HEK293 (cell line): ENCODE measurements at regions not wholly inside any gene's neighbourhood (a gene's known extent, or its start where the extent isn't known, plus 50 kb on each side); places are given as distances from the start of the nearest gene placed in this dataset.

ENCODE experiments used
- CTCF ChIA-PET: fragments of 350-600 bp; formaldehyde crosslinking; extraction: SDS; loops from one replicate; lab custom pipeline; 2021; ENCODE audit warnings: antibody characterized with exemption; lab: Yijun Ruan, JAX
- POLR2A ChIA-PET: fragments of 300-600 bp; formaldehyde crosslinking; extraction: SDS; loops from one replicate; lab custom pipeline; 2020; ENCODE audit warnings: antibody characterized with exemption, inconsistent platforms; lab: Yijun Ruan, JAX
- H3K27ac ChIP-seq: fragments of 200-500 bp; sonication (Bioruptor generic); 2 replicates; pipeline ENCODE4 v1.5.1; 2014; ENCODE audit warnings: low read depth, low read length, control low read depth, inconsistent platforms; ENCODE audit errors: extremely low read depth
- H3K36me3 ChIP-seq, 2 experiments: fragments of 200-500 bp in 1 of 2; sonication (Bioruptor generic) in 1 of 2; 1 replicate in 1 of 2; 2 replicates in 1 of 2; pipeline ENCODE4 v1.5.1; 2014 to 2017; ENCODE audit warnings: inconsistent platforms in 2 of 2, low read length in 2 of 2; ENCODE audit not compliant: control insufficient read depth in 2 of 2, insufficient read depth in 1 of 2
- H3K4me1 ChIP-seq: fragments of 200-500 bp; sonication (Bioruptor generic); 2 replicates; pipeline ENCODE4 v1.5.1; 2014; ENCODE audit warnings: mild to moderate bottlenecking, low read length, inconsistent platforms; ENCODE audit not compliant: control insufficient read depth, insufficient read depth
- H3K4me3 ChIP-seq: 2 replicates; pipeline ENCODE4 v1.5.1; 2011; ENCODE audit warnings: low read depth, mild to moderate bottlenecking, control low read depth, low read length, moderate library complexity
- H3K9me3 ChIP-seq: fragments of 200-500 bp; sonication (Bioruptor generic); 2 replicates; pipeline ENCODE4 v1.5.1; 2014; ENCODE audit warnings: low read depth, low read length, inconsistent platforms; ENCODE audit not compliant: control insufficient read depth, insufficient read depth
- GLIS1 ChIP-seq: fragments of 450-650 bp; formaldehyde crosslinking; IDR thresholded peaks from 2 replicates; pipeline ENCODE4 v1.5.1; 2016; ENCODE audit warnings: missing biosample characterization, missing genetic modification characterization
- SETDB1 ChIP-seq: IDR thresholded peaks from one replicate; pipeline ENCODE4 v1.6.1; 2017; ENCODE audit warnings: mild to moderate bottlenecking, low read length, moderate library complexity, mixed read lengths; ENCODE audit not compliant: insufficient read length
- ZNF133 ChIP-seq: fragments of 450-650 bp; formaldehyde crosslinking; IDR thresholded peaks from 2 replicates; pipeline ENCODE4 v1.5.1; 2016; ENCODE audit warnings: missing biosample characterization, missing genetic modification characterization
- ZNF302 ChIP-seq: fragments of 450-650 bp; formaldehyde crosslinking; IDR thresholded peaks from 2 replicates; pipeline ENCODE4 v1.5.1; 2016; ENCODE audit warnings: missing biosample characterization, missing genetic modification characterization, low read depth
- ZNF514 ChIP-seq: fragments of 450-650 bp; formaldehyde crosslinking; IDR thresholded peaks from 2 replicates; pipeline ENCODE4 v1.5.1; 2016; ENCODE audit warnings: missing biosample characterization, missing genetic modification characterization
- ZNF521 ChIP-seq: fragments of 450-650 bp; formaldehyde crosslinking; IDR thresholded peaks from 2 replicates; pipeline ENCODE4 v1.5.1; 2017; ENCODE audit warnings: missing biosample characterization, mild to moderate bottlenecking, missing genetic modification characterization
- ZNF549 ChIP-seq: fragments of 450-650 bp; IDR thresholded peaks from 2 replicates; pipeline ENCODE4 v1.5.1; 2018; ENCODE audit warnings: missing biosample characterization, missing genetic modification characterization, mild to moderate bottlenecking, inconsistent platforms, moderate library complexity
- ZNF555 ChIP-seq: fragments of 450-650 bp; formaldehyde crosslinking; conservative IDR thresholded peaks from 2 replicates; pipeline ENCODE4 v1.5.1; 2017; ENCODE audit warnings: missing biosample characterization, mild to moderate bottlenecking, missing genetic modification characterization, inconsistent platforms
- ZNF654 ChIP-seq: fragments of 450-650 bp; formaldehyde crosslinking; IDR thresholded peaks from 2 replicates; pipeline ENCODE4 v1.5.1; 2016; ENCODE audit warnings: low read depth, missing biosample characterization, missing genetic modification characterization
- ZNF660 ChIP-seq: fragments of 450-650 bp; IDR thresholded peaks from 2 replicates; pipeline ENCODE4 v1.5.1; 2018; ENCODE audit warnings: missing biosample characterization, mild to moderate bottlenecking, missing genetic modification characterization
- TF ChIP-seq, protein P1 (sequence below): fragments of 450-650 bp; formaldehyde crosslinking; IDR thresholded peaks from 2 replicates; pipeline ENCODE4 v1.5.1; 2017; ENCODE audit warnings: missing biosample characterization, missing genetic modification characterization
- TF ChIP-seq, protein P2 (sequence below): fragments of 450-650 bp; formaldehyde crosslinking; IDR thresholded peaks from 2 replicates; pipeline ENCODE4 v1.5.1; 2016; ENCODE audit warnings: missing biosample characterization, missing genetic modification characterization
- TF ChIP-seq, protein P3 (sequence below): fragments of 450-650 bp; IDR thresholded peaks from 2 replicates; pipeline ENCODE4 v1.5.1; 2018; ENCODE audit warnings: missing biosample characterization, missing genetic modification characterization
- TF ChIP-seq, protein P4 (sequence below): fragments of 450-650 bp; formaldehyde crosslinking; IDR thresholded peaks from 2 replicates; pipeline ENCODE4 v1.5.1; 2016; ENCODE audit warnings: missing biosample characterization, missing genetic modification characterization, low read depth
- TF ChIP-seq, protein P5 (sequence below): fragments of 450-650 bp; formaldehyde crosslinking; IDR thresholded peaks from 2 replicates; pipeline ENCODE4 v1.5.1; 2016; ENCODE audit warnings: missing biosample characterization, missing genetic modification characterization
- TF ChIP-seq, protein P6 (sequence below): fragments of 450-650 bp; formaldehyde crosslinking; IDR thresholded peaks from 2 replicates; pipeline ENCODE4 v1.5.1; 2016; ENCODE audit warnings: missing biosample characterization, missing genetic modification characterization
- TF ChIP-seq, protein P7 (sequence below): fragments of 450-650 bp; formaldehyde crosslinking; IDR thresholded peaks from 2 replicates; pipeline ENCODE4 v1.5.1; 2016; ENCODE audit warnings: missing biosample characterization, missing genetic modification characterization

DNA sequence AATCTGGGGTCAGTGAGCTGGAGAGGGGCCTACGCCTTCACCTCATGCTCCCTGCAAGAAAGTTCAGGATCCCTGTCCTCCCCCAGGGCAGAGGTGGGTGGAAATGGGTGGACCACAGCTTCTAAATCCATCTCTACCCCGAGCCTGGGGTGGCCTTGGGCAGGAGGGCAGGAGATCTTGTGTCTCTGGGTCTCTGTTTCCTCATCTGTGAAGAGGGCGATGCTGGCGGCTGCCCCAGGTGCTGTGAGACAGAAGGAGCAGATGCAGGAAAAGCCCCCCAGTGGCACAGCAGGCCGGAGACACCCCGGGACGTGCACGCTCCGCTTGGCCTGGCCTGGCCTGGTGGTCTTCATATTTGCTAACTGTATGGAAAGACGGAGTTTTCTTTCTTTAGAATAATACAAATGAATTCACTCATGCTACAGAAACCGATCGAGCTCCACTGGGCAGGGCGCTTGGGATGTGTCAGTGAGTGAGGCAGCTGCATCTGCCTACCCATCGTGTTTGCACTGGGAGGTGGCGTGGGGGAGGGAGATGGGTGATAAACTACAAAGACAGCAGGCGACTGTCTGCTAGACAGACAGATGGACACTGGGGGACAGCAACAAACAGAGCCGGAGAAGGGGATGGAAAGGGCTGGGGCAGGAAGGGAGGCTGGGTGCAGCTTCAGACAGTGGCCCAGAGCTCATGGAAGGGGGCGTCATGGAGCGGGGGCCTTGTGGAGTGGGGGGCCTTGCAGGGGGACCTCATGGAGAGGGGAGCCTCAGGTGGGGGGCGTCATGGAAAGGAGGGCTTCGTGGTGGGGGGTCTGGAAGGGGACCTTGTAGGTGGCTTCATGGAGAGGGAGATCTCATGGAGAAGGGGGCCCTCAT, 136.2 kb downstream of the CPZ start:
- TF ChIP-seq, protein P1, sequence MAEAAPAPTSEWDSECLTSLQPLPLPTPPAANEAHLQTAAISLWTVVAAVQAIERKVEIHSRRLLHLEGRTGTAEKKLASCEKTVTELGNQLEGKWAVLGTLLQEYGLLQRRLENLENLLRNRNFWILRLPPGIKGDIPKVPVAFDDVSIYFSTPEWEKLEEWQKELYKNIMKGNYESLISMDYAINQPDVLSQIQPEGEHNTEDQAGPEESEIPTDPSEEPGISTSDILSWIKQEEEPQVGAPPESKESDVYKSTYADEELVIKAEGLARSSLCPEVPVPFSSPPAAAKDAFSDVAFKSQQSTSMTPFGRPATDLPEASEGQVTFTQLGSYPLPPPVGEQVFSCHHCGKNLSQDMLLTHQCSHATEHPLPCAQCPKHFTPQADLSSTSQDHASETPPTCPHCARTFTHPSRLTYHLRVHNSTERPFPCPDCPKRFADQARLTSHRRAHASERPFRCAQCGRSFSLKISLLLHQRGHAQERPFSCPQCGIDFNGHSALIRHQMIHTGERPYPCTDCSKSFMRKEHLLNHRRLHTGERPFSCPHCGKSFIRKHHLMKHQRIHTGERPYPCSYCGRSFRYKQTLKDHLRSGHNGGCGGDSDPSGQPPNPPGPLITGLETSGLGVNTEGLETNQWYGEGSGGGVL (tag by site-specific recombination) = no peak
- no peak for TF ChIP-seq ZNF555 (tag by site-specific recombination)
- peak; percentile 59 for TF ChIP-seq GLIS1 (tag by site-specific recombination)
- Histone ChIP-seq H3K27ac (no peak overlapping the region), H3K36me3 (no peaks in the 10 kb centered on the region), H3K4me1 (no peaks in the 10 kb centered on the region), H3K9me3 (no peaks in the 10 kb centered on the region), H3K4me3 (no peak overlapping the region)
- ChIA-PET CTCF (no interaction called here), POLR2A (no interaction called here)

DNA sequence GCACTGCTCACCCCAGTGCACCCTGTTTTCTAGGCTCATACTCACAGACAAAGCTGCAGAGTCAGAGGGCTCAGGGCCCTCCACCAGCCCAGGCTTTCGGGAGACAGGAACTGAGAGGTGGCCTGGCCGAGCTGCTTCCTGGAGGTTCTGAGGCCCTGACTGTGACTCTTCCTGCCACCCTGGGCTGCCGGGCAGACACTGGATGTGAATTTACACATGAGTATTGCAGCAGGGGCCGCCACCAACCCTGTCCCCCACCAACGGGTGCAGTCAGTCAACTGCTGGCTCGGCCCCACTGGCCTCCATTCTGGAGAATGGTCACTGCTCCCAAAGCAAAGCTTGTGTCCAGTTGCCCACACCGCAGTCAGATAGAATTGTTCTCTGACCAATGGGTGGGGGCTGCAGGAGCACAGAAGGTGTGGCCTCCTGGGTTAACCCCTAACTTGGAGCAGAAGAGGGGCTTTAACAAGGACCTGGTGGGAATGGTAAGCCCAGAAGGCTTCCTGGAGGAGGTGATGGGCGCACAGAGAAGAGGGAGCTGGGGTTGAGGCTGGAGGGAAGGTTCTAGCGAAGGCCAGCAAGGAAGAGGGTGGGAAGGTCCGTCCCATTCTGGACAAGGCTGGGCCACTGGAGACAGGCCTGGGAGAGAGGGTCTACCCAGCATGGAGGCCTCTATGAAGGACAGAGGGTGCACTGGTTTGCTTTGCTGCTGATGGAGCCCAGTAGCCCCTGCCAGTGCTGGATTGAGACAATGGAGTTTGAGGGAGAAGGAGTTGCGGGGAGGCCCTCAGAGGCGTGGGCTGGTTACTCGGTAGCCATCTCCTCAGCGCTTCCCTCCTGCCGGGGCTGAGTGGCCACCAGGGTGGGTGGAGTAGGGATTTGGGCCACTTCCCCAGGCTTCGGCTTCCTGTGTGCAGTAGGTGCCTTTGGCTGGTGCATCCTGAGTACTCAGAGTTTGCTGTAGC, 135.3 kb downstream of the CPZ start:
- ChIA-PET CTCF (interaction anchor here (0.7 kb wide), 1 partner anchor 23 kb away, joined by 4 read pairs; no protein-coding TSS in a partner anchor), POLR2A (no interaction called here)
- no peaks in the 10 kb centered on the region for H3K36me3 ChIP-seq
- H3K4me1 ChIP-seq = no peaks in the 10 kb centered on the region
- no peak overlapping the region for H3K27ac ChIP-seq
- no peaks in the 10 kb centered on the region for H3K9me3 ChIP-seq
- no peak overlapping the region for H3K4me3 ChIP-seq
- TF ChIP-seq ZNF133 (tag by site-specific recombination) = no peak
- no peak for TF ChIP-seq ZNF654 (tag by site-specific recombination)
- no peak for TF ChIP-seq SETDB1
- TF ChIP-seq, protein P2, sequence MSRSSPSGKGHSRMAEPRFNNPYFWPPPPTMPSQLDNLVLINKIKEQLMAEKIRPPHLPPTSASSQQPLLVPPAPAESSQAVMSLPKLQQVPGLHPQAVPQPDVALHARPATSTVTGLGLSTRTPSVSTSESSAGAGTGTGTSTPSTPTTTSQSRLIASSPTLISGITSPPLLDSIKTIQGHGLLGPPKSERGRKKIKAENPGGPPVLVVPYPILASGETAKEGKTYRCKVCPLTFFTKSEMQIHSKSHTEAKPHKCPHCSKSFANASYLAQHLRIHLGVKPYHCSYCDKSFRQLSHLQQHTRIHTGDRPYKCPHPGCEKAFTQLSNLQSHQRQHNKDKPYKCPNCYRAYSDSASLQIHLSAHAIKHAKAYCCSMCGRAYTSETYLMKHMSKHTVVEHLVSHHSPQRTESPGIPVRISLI = no peak
- TF ChIP-seq, protein P3, sequence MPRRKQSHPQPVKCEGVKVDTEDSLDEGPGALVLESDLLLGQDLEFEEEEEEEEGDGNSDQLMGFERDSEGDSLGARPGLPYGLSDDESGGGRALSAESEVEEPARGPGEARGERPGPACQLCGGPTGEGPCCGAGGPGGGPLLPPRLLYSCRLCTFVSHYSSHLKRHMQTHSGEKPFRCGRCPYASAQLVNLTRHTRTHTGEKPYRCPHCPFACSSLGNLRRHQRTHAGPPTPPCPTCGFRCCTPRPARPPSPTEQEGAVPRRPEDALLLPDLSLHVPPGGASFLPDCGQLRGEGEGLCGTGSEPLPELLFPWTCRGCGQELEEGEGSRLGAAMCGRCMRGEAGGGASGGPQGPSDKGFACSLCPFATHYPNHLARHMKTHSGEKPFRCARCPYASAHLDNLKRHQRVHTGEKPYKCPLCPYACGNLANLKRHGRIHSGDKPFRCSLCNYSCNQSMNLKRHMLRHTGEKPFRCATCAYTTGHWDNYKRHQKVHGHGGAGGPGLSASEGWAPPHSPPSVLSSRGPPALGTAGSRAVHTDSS (tag by site-specific recombination) = no peak
- TF ChIP-seq, protein P4, sequence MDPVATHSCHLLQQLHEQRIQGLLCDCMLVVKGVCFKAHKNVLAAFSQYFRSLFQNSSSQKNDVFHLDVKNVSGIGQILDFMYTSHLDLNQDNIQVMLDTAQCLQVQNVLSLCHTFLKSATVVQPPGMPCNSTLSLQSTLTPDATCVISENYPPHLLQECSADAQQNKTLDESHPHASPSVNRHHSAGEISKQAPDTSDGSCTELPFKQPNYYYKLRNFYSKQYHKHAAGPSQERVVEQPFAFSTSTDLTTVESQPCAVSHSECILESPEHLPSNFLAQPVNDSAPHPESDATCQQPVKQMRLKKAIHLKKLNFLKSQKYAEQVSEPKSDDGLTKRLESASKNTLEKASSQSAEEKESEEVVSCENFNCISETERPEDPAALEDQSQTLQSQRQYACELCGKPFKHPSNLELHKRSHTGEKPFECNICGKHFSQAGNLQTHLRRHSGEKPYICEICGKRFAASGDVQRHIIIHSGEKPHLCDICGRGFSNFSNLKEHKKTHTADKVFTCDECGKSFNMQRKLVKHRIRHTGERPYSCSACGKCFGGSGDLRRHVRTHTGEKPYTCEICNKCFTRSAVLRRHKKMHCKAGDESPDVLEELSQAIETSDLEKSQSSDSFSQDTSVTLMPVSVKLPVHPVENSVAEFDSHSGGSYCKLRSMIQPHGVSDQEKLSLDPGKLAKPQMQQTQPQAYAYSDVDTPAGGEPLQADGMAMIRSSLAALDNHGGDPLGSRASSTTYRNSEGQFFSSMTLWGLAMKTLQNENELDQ (tag by site-specific recombination) = no peak
- TF ChIP-seq, protein P5, sequence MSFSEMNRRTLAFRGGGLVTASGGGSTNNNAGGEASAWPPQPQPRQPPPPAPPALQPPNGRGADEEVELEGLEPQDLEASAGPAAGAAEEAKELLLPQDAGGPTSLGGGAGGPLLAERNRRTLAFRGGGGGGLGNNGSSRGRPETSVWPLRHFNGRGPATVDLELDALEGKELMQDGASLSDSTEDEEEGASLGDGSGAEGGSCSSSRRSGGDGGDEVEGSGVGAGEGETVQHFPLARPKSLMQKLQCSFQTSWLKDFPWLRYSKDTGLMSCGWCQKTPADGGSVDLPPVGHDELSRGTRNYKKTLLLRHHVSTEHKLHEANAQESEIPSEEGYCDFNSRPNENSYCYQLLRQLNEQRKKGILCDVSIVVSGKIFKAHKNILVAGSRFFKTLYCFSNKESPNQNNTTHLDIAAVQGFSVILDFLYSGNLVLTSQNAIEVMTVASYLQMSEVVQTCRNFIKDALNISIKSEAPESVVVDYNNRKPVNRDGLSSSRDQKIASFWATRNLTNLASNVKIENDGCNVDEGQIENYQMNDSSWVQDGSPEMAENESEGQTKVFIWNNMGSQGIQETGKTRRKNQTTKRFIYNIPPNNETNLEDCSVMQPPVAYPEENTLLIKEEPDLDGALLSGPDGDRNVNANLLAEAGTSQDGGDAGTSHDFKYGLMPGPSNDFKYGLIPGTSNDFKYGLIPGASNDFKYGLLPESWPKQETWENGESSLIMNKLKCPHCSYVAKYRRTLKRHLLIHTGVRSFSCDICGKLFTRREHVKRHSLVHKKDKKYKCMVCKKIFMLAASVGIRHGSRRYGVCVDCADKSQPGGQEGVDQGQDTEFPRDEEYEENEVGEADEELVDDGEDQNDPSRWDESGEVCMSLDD (tag by site-specific recombination) = no peak
- TF ChIP-seq ZNF521 = no peak
- TF ChIP-seq ZNF660 (tag by site-specific recombination) = no peak
- TF ChIP-seq ZNF549 (tag by site-specific recombination) = no peak
- TF ChIP-seq, protein P6, sequence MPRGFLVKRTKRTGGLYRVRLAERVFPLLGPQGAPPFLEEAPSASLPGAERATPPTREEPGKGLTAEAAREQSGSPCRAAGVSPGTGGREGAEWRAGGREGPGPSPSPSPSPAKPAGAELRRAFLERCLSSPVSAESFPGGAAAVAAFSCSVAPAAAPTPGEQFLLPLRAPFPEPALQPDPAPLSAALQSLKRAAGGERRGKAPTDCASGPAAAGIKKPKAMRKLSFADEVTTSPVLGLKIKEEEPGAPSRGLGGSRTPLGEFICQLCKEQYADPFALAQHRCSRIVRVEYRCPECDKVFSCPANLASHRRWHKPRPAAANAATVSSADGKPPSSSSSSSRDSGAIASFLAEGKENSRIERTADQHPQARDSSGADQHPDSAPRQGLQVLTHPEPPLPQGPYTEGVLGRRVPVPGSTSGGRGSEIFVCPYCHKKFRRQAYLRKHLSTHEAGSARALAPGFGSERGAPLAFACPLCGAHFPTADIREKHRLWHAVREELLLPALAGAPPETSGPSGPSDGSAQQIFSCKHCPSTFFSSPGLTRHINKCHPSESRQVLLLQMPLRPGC (tag by site-specific recombination) = no peak
- TF ChIP-seq ZNF514 (tag by site-specific recombination) = no peak
- TF ChIP-seq, protein P7, sequence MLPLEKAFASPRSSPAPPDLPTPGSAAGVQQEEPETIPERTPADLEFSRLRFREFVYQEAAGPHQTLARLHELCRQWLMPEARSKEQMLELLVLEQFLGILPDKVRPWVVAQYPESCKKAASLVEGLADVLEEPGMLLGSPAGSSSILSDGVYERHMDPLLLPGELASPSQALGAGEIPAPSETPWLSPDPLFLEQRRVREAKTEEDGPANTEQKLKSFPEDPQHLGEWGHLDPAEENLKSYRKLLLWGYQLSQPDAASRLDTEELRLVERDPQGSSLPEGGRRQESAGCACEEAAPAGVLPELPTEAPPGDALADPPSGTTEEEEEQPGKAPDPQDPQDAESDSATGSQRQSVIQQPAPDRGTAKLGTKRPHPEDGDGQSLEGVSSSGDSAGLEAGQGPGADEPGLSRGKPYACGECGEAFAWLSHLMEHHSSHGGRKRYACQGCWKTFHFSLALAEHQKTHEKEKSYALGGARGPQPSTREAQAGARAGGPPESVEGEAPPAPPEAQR (tag by site-specific recombination) = no peak
- TF ChIP-seq ZNF302 (tag by site-specific recombination) = no peak
